GM21737 (cell line): ENCODE measurements at regions not wholly inside any gene's neighbourhood (a gene's known extent, or its start where the extent isn't known, plus 50 kb on each side); places are given as distances from the start of the nearest gene placed in this dataset.
"Not testable (repeated sequence)": the region's sequence is repeated elsewhere in the genome, so short reads cannot be mapped to it uniquely, and the experiment has no call there.

Source experiments
- ATAC-seq: cut with Tn5 transposase; IDR thresholded peaks from one replicate; pipeline ENCODE4 v1.9.1; 2021; ENCODE audit warnings: mild to moderate bottlenecking, moderate library complexity; ENCODE audit not compliant: unreplicated experiment

- no peak for ATAC-seq
These were observed 91.0 kb upstream of the COL1A2 start for GRCh38 chr7:94303695-94304094.

DNA sequence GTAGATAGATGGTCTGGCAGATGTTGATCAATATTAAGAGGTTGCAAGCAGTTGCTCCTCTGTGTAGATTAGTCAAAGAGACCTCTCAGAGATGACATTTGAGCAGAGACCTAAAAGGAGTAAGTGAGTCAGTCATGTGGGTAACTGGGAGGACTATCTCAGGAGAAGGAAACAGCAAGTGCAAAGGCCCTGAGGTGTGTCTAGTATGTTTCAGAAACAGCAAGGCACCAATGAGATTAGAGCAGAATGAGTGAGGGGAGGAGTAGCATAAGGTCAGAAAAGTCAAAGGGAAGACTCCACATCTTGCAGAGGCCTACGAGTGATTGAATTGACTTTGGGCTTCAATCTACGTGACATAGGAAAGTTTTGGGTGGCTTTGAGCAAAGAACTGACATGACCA lies 89.8 kb upstream of the COL1A2 start:
- ATAC-seq, result no peak

GRCh38 chr7:94305836-94306235 lies 88.9 kb upstream of the COL1A2 start:
- no peak for ATAC-seq

GRCh38 chr7:94307399-94308048 lies 87.2 kb upstream of the COL1A2 start:
- no peak for ATAC-seq

- no peak for ATAC-seq
These were observed 83.2 kb upstream of the COL1A2 start for GRCh38 chr7:94311515-94311914.

- no peak for ATAC-seq
These were observed 80.8 kb upstream of the COL1A2 start for GRCh38 chr7:94313926-94314325.

DNA sequence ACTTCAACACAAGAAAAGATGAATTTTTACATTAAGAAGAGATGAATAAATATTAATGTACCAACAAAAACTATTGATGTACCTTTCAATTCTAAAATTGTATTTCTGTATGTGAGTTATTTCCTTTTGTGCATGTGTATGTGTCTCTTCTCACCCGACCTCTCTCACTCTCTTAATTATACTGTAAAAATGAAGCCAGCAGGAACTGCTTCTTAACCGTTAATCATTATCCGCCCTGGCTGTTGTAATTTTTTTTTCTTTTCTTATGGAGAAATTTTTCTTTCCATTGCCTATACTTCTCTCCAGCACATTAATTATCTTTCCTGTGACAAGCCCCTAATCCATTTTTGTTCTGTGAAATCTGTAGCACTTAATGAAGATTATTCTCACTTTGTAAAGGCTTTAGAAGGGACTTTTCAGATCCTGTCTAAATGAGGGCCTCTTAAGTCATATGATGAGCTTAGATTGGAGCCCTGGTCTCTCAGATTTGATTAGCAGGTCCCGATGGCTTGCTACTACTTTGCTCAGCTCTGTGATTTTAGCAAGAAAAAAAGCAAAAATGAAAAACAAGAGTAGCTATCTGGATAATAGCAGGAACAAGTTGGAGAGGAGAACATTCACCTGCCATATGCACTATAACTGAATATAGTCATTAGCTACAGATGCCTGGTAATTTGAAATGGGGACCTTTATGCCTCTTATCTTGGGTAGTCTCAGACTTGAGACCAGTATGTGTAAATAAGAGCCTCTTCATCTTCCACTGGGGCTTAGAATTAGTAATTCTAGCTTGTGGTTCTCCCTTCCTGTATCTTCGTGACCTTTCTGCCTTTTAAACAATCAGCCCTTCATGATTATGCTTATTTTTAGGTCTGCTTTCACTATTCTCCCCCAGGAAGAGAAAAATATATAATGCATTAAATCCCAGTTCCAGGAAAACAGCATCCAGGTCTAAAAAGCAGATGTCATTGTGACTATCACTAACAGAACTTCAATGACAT lies 80.0 kb upstream of the COL1A2 start:
- no peak for ATAC-seq

DNA sequence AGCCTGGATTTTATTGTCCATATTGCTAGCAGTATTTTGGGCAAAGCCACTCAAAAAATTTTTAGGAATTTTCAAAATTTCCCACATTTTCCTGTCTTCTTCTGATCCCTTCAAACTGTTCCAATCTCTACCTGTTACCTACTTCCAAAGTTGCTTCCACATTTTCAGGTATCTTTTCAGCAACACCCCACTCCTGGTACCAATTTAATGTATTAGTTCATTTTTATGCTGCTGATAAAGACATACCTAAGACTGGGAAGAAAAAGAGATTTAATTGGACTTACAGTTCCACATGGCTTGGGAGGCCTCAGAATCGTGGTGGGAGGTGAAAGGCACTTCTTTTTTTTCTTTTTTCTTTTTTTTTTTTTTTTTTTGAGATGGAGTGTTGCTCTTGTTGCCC lies 73.6 kb upstream of the COL1A2 start:
- ATAC-seq, result not testable (repeated sequence)

GRCh38 chr7:94323844-94324243 lies 70.9 kb upstream of the COL1A2 start:
- no peak for ATAC-seq

DNA sequence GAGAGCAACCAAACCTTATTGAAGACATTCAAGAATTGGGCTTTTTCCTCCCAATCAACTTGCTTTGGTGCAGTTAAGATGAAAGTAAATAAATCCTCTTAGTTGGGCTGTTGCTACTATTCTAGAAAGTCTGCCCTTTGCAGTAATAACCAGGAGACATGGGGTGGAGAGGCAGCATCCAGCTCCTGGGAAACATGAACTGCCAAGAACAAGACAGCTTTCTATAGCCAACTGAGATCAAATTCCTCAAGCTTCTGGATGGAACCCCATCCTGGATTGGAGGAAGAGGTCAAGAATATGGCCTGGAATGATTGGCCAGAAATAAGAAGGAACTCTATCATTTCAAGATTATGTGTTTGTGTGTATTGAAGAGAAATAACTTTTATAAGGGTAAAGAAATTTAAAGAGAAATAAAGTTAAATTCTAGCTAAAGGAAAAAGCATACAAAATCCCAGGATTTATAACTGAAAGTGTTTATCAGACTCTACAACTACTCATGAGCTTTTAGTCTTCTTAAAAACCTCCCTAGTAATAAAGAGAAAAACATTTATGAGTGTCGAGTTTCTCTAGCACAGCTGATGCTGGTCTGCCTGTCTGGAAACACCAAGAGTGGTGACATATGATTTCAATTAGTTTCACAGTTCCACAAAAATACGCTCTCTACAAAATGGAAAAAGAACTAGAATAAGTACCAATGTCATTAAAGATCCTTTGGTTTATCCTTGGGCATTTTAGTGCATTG lies 70.1 kb upstream of the COL1A2 start:
- no peak for ATAC-seq

GRCh38 chr7:94325122-94325475 lies 69.6 kb upstream of the COL1A2 start:
- ATAC-seq, result no peak

DNA sequence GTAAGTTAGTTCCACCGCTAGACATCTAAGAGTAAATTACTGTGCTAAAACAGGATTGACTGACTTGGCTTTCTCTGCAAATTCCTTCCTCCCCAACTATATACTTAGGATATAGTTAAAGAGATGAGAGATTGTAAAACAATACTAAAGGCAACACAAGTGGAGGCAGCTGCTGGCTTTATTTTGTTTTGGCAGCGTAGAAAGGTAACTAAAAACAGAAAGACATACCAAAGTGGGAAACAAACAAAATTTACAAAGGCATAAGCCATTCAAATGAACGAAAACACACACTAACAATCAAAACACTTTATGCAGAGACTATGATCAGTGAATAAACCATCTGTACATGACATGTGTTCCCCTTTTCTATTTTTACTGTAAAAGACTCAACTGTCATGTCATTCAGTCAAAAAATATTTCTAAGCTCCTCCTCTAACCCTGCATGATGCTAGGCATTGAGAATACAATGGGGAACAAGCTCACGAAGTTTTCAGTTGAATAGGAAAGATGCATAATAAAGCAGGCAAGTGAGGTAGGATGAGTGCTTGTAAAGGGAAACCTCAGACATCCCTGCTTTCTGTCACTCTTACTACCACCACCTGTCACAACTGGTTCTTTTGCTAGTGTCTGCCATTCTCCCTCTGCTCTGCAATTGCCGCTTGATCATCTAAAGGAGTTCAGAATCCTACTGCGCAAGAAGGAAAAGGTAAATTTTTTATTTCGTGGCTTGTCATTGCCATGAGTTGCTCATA lies 64.2 kb upstream of the COL1A2 start:
- ATAC-seq, result no peak

- no peak for ATAC-seq
These were observed 62.1 kb upstream of the COL1A2 start for GRCh38 chr7:94332571-94332970.

GRCh38 chr7:94333810-94334209 lies 60.9 kb upstream of the COL1A2 start:
- no peak for ATAC-seq

DNA sequence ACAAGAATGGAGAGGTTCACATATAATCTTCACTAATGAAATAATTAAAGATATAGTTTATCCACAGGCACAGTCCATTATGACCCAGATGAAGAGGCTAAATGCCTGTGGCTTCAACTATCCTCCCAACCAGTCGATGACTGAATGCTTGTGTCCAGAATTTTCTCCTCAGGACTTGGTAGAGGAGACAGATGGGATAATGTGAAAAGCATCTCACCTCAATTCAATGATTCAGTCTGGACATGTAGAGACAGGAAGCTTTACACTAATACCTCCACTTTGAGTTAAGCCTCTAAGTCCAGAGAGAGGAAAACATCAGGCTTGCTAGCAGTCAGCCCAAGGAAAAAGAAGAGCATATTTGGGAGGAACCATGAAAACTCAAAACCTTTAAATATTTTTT lies 59.1 kb upstream of the COL1A2 start:
- no peak for ATAC-seq

DNA sequence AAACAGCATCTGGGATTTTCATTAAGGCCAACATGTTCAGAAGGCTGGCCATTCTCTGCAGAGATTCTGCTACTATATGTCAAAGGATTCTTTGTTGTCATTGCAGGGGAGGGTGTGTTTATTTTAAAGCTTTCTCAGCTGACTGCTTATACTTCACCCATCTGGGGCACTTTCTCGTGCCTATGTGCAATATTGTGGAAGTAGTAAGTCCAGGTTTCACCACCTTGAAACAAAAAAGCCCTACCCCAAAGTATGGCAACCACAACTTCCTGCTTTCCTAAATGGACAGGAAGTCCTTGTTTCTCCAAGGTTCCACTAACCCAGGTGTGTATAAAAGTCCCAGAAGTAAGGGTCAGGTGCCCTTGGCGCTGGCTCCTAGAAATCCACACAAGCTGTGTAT lies 58.7 kb upstream of the COL1A2 start:
- ATAC-seq, result no peak

DNA sequence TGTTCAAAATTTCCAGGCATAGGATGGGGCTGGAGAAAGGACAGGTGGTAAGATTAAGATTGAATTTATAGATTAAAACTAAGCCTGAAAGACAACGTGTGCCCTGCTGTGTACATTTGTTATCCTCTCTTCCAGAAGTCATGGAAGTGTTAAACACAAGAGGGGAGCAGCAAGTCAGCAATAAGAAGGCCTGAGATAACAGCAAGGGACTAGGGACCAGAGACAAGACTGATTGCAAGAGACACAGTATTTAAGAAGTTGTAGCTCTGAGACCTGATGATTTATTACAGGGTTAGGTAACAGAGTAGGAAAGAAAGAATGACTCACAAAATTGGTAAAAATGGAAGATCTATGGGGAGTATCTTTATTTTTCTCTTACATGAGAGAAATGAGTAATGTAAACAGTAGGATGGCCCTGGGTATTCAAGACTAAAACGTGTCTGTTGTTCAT lies 55.7 kb upstream of the COL1A2 start:
- ATAC-seq, result no peak

DNA sequence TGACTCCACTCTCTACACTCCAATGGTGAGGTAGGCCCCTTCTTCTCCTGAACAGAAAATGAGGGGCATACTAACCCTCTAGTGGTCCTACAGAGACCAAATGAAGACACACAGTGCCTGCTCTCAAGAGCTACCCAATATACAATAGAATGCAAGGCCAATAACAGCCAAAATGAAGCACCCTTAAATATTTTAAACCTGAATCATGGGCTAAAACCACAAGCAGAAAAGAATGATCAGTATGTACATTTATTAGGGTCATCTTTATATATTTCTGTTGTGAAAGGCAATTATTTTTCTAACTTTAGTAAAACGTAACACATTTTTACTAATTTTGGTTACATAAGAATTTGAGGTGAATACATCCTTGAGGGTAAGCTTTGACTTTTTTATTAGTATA lies 49.9 kb upstream of the COL1A2 start:
- ATAC-seq, result no peak
